GM23338 (cell line): ENCODE measurements at regions not wholly inside any gene's neighbourhood (a gene's known extent, or its start where the extent isn't known, plus 50 kb on each side); places are given as distances from the start of the nearest gene placed in this dataset.

Experiments used
- ATAC-seq: fragments of 200-7000 bp; cut with Tn5 transposase; 3 replicates; pipeline ENCODE4 v1.9.1; 2020
- DNase-seq: peaks from one replicate; pipeline ENCODE4 v3.0.0-alpha.2; 2015; ENCODE audit warnings: low spot score
- H2AFZ ChIP-seq: fragments of 200-600 bp; sonication (generic); 2 replicates; pipeline ENCODE4 v1.8.0; 2016; ENCODE audit warnings: antibody characterized with exemption, mild to moderate bottlenecking, moderate library complexity
- H3F3A ChIP-seq: fragments of 200-600 bp; sonication (generic); replicated peaks from 2 replicates; pipeline ENCODE4 v1.8.0; 2017; ENCODE audit warnings: antibody characterized with exemption, mixed run types, low read depth
- H3K27ac ChIP-seq: fragments of 200-600 bp; sonication (generic); 2 replicates; pipeline ENCODE4 v1.6.1; 2016; ENCODE audit warnings: low read depth
- H3K27me3 ChIP-seq: fragments of 200-600 bp; sonication (generic); 2 replicates; pipeline ENCODE4 v1.8.0; 2016; ENCODE audit warnings: mild to moderate bottlenecking, mixed run types, moderate library complexity; ENCODE audit not compliant: insufficient read depth
- H3K36me3 ChIP-seq: fragments of 200-600 bp; sonication (generic); 2 replicates; pipeline ENCODE4 v1.8.0; 2016; ENCODE audit warnings: mild to moderate bottlenecking; ENCODE audit not compliant: insufficient read depth
- H3K4me1 ChIP-seq: fragments of 200-600 bp; sonication (generic); 2 replicates; pipeline ENCODE4 v1.8.0; 2016; ENCODE audit warnings: mild to moderate bottlenecking, moderate library complexity; ENCODE audit not compliant: insufficient read depth
- H3K4me2 ChIP-seq: fragments of 200-600 bp; sonication (generic); 2 replicates; pipeline ENCODE4 v1.7.1; 2017; ENCODE audit warnings: mixed run types
- H3K4me3 ChIP-seq: fragments of 200-600 bp; sonication (generic); 2 replicates; pipeline ENCODE4 v1.6.1; 2016; ENCODE audit warnings: mixed run types
- H3K79me2 ChIP-seq: fragments of 200-600 bp; sonication (generic); replicated peaks from 2 replicates; pipeline ENCODE4 v1.8.0; 2017; ENCODE audit warnings: mild to moderate bottlenecking; ENCODE audit not compliant: insufficient read depth
- H3K9me2 ChIP-seq: fragments of 200-600 bp; sonication (generic); 2 replicates; pipeline ENCODE4 v1.8.0; 2017; ENCODE audit not compliant: insufficient read depth
- H4K20me1 ChIP-seq: fragments of 200-600 bp; sonication (generic); replicated peaks from 2 replicates; pipeline ENCODE4 v1.8.0; 2017; ENCODE audit warnings: mild to moderate bottlenecking; ENCODE audit not compliant: insufficient read depth
- H3K27ac Mint-ChIP-seq: 2 replicates; pipeline ENCODE4 v1.8.0; 2020; ENCODE audit warnings: inconsistent platforms, mild to moderate bottlenecking, moderate library complexity, mixed read lengths
- H3K27me3 Mint-ChIP-seq: 3 replicates; pipeline ENCODE4 v1.8.0; 2022; ENCODE audit warnings: low read depth, mild to moderate bottlenecking, moderate library complexity, mixed read lengths, inconsistent platforms; ENCODE audit not compliant: insufficient read depth, poor library complexity
- H3K36me3 Mint-ChIP-seq: 3 replicates; pipeline ENCODE4 v1.8.0; 2021; ENCODE audit warnings: low read depth, mild to moderate bottlenecking, inconsistent platforms, moderate library complexity, mixed read lengths
- H3K4me1 Mint-ChIP-seq: 3 replicates; pipeline ENCODE4 v1.8.0; 2020; ENCODE audit warnings: mild to moderate bottlenecking, inconsistent platforms, mixed read lengths
- H3K4me3 Mint-ChIP-seq: 3 replicates; pipeline ENCODE4 v1.8.0; 2021; ENCODE audit warnings: moderate library complexity, mild to moderate bottlenecking, inconsistent platforms, mixed read lengths
- H3K9me3 Mint-ChIP-seq: 3 replicates; pipeline ENCODE4 v1.8.0; 2020; ENCODE audit warnings: moderate library complexity, mild to moderate bottlenecking, inconsistent platforms, mixed read lengths
- CREB1 ChIP-seq: fragments of 250-450 bp; sonication (Bioruptor Pico); IDR thresholded peaks from 2 replicates; pipeline ENCODE4 v1.5.0; 2020; ENCODE audit warnings: low read depth, mild to moderate bottlenecking, moderate library complexity
- CTCF ChIP-seq, 2 experiments: fragments of 200-600 bp in 1 of 2; sonication (generic) in 1 of 2; conservative IDR thresholded peaks; 2 replicates each; pipeline versions ENCODE4 v1.5.1 to v1.6.1; 2016 to 2017; ENCODE audit warnings: antibody characterized with exemption in 2 of 2, low read depth in 2 of 2, mild to moderate bottlenecking in 2 of 2, moderate library complexity in 1 of 2
- ETS1 ChIP-seq: IDR thresholded peaks from 2 replicates; pipeline ENCODE4 v1.6.1; 2016; ENCODE audit warnings: antibody characterized with exemption
- EZH2 ChIP-seq: fragments of 200-600 bp; sonication (generic); IDR thresholded peaks from one replicate; pipeline ENCODE4 v1.8.0; 2017; ENCODE audit warnings: antibody characterized with exemption, mild to moderate bottlenecking, low read depth; ENCODE audit not compliant: unreplicated experiment
- ZNF114 ChIP-seq: fragments of 250-450 bp; sonication (Bioruptor Pico); IDR thresholded peaks from 2 replicates; pipeline ENCODE4 v1.5.0; 2020; ENCODE audit warnings: mild to moderate bottlenecking, moderate library complexity
- ZNF331 ChIP-seq: fragments of 250-450 bp; sonication (Bioruptor Pico); IDR thresholded peaks from 2 replicates; pipeline ENCODE4 v1.5.0; 2020; ENCODE audit warnings: low read depth, mild to moderate bottlenecking, moderate library complexity

GRCh38 chr11:107123022-107123421 lies 104.7 kb upstream of the GUCY1A2 start:
- Histone ChIP-seq H4K20me1 (no peaks in the 10 kb centered on the region), H3K27me3 (no peaks in the 10 kb centered on the region), H3K27ac (no peak overlapping the region), H3K79me2 (no peaks in the 10 kb centered on the region), H3K9me2 (no peaks in the 10 kb centered on the region; the same call in 1 of the 2 replicates), H3K36me3 (no peaks in the 10 kb centered on the region), H3F3A (no peaks in the 10 kb centered on the region), H3K4me3 (no peak overlapping the region), H2AFZ (no peak overlapping the region), H3K4me2 (no peak overlapping the region), H3K4me1 (no peaks in the 10 kb centered on the region)
- DNase-seq (no peak), ATAC-seq (no peak)
- Mint-ChIP-seq H3K4me3 (no peak overlapping the region), H3K27me3 (no peaks in the 10 kb centered on the region), H3K4me1 (no peaks in the 10 kb centered on the region), H3K9me3 (no peaks in the 10 kb centered on the region; the same call in 2 of the 3 replicates), H3K36me3 (no peaks in the 10 kb centered on the region), H3K27ac (no peak overlapping the region)
- no peak for TF ChIP-seq ETS1
- no peak for TF ChIP-seq EZH2
- no peak for TF ChIP-seq CREB1 (CRISPR knock-in tag)
- TF ChIP-seq CTCF (conservative IDR thresholded peaks at IDR 0.05; ENCODE audit: low read depth in 2 of 2) = peak; percentile 4 to 28; a peak in 1 of 4 replicates
- no peak for TF ChIP-seq ZNF331
- TF ChIP-seq ZNF114 (CRISPR knock-in tag) = no peak

- Mint-ChIP-seq H3K4me3 (no peak overlapping the region), H3K9me3 (peaks cover 4% of the 10 kb centered on the region; the same call in 2 of the 3 replicates), H3K4me1 (no peaks in the 10 kb centered on the region), H3K36me3 (no peaks in the 10 kb centered on the region), H3K27ac (no peak overlapping the region), H3K27me3 (no peaks in the 10 kb centered on the region)
- Histone ChIP-seq H3K27ac (no peak overlapping the region), H3K4me1 (no peaks in the 10 kb centered on the region), H3K9me2 (no peaks in the 10 kb centered on the region), H3K4me2 (no peak overlapping the region), H3K79me2 (no peaks in the 10 kb centered on the region), H3F3A (no peaks in the 10 kb centered on the region), H3K27me3 (no peaks in the 10 kb centered on the region), H2AFZ (no peak overlapping the region), H4K20me1 (no peaks in the 10 kb centered on the region), H3K36me3 (no peaks in the 10 kb centered on the region), H3K4me3 (no peak overlapping the region)
- DNase-seq (no peak), ATAC-seq (no peak)
- no peak for TF ChIP-seq ZNF331
Observed at GRCh38 chr11:107118025-107118720, 99.9 kb upstream of the GUCY1A2 start.

GRCh38 chr11:107116358-107116757 lies 98.1 kb upstream of the GUCY1A2 start:
- Histone ChIP-seq H3K27ac (no peak overlapping the region), H4K20me1 (no peaks in the 10 kb centered on the region), H3K79me2 (no peaks in the 10 kb centered on the region), H3K36me3 (no peaks in the 10 kb centered on the region), H3F3A (no peaks in the 10 kb centered on the region), H3K4me2 (no peak overlapping the region), H3K4me1 (no peaks in the 10 kb centered on the region), H3K4me3 (no peak overlapping the region), H3K27me3 (no peaks in the 10 kb centered on the region), H2AFZ (no peak overlapping the region), H3K9me2 (no peaks in the 10 kb centered on the region)
- no peaks in the 10 kb centered on the region for H3K4me1 Mint-ChIP-seq
- no peak overlapping the region for H3K27ac Mint-ChIP-seq
- no peaks in the 10 kb centered on the region for H3K27me3 Mint-ChIP-seq
- H3K36me3 Mint-ChIP-seq = no peaks in the 10 kb centered on the region
- TF ChIP-seq CREB1 (CRISPR knock-in tag) = no peak
- TF ChIP-seq EZH2 = no peak
- no peak for ATAC-seq
- no peak overlapping the region for H3K4me3 Mint-ChIP-seq
- DNase-seq = no peak
- peaks cover 4% of the 10 kb centered on the region; the same call in 2 of the 3 replicates for H3K9me3 Mint-ChIP-seq
